Right lobe of liver (tissue), 6 donors: ENCODE measurements at regions not wholly inside any gene's neighbourhood (a gene's known extent, or its start where the extent isn't known, plus 50 kb on each side); places are given as distances from the start of the nearest gene placed in this dataset.

Source experiments
- ATAC-seq, 4 donors: fragments of 200-7000 bp; cut with Tn5 transposase; one replicate each; pipeline ENCODE4 v1.9.1; 2020; ENCODE audit warnings: mild to moderate bottlenecking in 4 of 4, moderate library complexity in 4 of 4
- DNase-seq, 3 donors: peaks; one replicate each; pipeline ENCODE4 v3.0.0-alpha.2; 2020
- H3K27ac ChIP-seq, 3 donors: fragments of 200-600 bp; one replicate each; pipeline ENCODE4 v1.8.0; 2022
- H3K27me3 ChIP-seq, 2 donors: fragments of 200-600 bp; one replicate each; pipeline ENCODE4 v1.8.0; 2022
- H3K36me3 ChIP-seq, 4 donors: fragments of 200-600 bp; sonication (generic) in 1 of 4; one replicate each; pipeline versions ENCODE4 v1.5.1 to v1.8.0; 2017 to 2022; ENCODE audit warnings: control low read depth in 1 of 4
- H3K4me1 ChIP-seq, 4 donors: fragments of 200-600 bp; sonication (generic) in 1 of 4; one replicate each; pipeline versions ENCODE4 v1.5.1 to v1.8.0; 2017 to 2022; ENCODE audit warnings: control low read depth in 1 of 4
- H3K4me3 ChIP-seq, 3 donors: fragments of 200-600 bp; one replicate each; pipeline ENCODE4 v1.8.0; 2022
- H3K9me3 ChIP-seq, 4 donors: fragments of 200-600 bp; sonication (generic) in 1 of 4; one replicate each; pipeline versions ENCODE4 v1.5.1 to v1.8.0; 2017 to 2022; ENCODE audit warnings: control low read depth in 1 of 4
- CTCF ChIP-seq, 4 donors: fragments of 200-600 bp in 3 of 4; fragments of 450-650 bp in 1 of 4; IDR thresholded peaks; one replicate each; pipeline versions ENCODE4 v1.5.1 to v1.8.0; 2016 to 2022; ENCODE audit warnings: antibody characterized with exemption in 4 of 4, mild to moderate bottlenecking in 2 of 4
- POLR2A ChIP-seq: fragments of 450-650 bp; IDR thresholded peaks from one replicate; pipeline ENCODE4 v1.6.1; 2017; ENCODE audit warnings: antibody characterized with exemption, mild to moderate bottlenecking
- WGBS: methylation state at CpG from one replicate; pipeline ENCODE4 v1.1.6; 2018; ENCODE audit warnings: low coverage, low lambda C conversion rate; ENCODE audit not compliant: insufficient coverage; ENCODE audit errors: missing lambda C conversion rate; 5-methylcytosine and 5-hydroxymethylcytosine counted together
- intact Hi-C, 2 donors: fragments of 100-400 bp; cut with DNase I; formaldehyde crosslinking; loops; one replicate each; pipeline versions ENCODE4 v1.11.2 to v1.14.1; 2022
- donor health status: DM: no; HTN: yes; CAD: no.
- donor health status: DM: no; HTN: no; CAD: no.
- donor health status: DM: no; HTN: no; CAD: no.
- donor health status: DM: no; HTN: yes; CAD: no.
- donor health status: DM: no; HTN: yes; CAD: no.

DNA sequence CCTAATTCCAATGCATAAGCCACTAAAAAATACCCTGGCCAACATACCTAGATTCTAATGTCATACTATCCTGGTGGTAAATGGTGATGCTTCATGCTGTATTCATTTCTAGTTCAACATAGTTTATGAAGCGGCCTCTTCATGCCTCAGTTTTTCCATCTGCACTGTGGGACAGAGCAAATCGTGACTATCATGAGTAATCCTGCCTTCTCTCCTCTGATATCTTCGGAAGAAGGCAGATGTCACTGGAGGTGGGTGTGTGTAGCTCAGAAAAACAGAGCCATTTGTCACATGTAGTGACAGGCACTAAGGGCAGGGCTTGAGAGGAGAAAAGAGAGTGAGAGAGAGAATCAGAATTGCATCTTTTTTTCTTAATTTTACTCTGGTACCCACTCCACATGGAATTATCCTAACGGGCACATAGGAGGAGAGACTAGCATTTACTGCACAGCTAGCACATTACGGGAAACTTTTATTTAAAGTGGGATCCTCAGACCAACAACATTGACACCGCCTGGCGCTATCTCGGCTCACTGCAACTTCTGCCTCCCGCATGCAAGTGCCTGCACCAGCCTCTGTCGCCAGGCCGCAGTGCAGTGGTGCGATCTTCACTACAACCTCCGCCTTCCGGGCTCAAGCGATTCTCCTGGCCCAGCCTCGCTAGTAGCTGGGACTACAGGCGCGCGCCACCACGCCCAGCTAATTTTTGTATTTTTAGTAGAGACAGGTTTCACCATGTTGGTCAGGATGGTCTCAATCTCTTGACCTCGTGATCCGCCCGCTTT is 78.4 kb upstream of the KCNA3 start:
- intact Hi-C loops, result no loop called here
- H3K27ac ChIP-seq, result no peak overlapping the region
- H3K4me3 ChIP-seq, result no peak overlapping the region
- no peak for DNase-seq
- no peaks in the 10 kb centered on the region for H3K4me1 ChIP-seq
- H3K9me3 ChIP-seq, result no peaks in the 10 kb centered on the region
- no peak for TF ChIP-seq POLR2A
- no peak for TF ChIP-seq CTCF (IDR thresholded peaks at IDR 0.05)
- 76% methylated on average over 16 of the region's 23 CpGs for WGBS
- no peaks in the 10 kb centered on the region for H3K27me3 ChIP-seq
- H3K36me3 ChIP-seq, result no peaks in the 10 kb centered on the region
- no peak for ATAC-seq

DNA sequence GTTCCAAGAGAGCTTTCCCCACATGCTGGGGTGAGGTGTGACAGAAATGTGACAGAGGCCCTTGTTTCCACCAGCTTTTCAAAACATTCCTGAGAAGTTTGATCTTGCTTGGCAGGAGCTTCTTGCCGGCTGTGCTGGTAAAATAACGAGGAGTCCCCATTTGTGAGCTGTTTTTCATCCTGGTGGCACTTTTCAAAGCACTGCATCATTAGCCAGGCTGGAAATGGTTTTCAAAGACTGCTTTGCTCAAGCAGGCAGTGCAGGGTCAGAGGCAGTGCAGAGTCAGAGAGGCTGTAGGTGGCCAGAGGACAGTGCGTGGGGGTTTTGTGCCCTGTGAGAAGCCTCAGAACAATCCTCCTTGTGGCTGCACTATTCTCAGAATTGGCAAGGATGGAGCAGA is 75.8 kb upstream of the KCNA3 start:
- Histone ChIP-seq H3K27me3 (no peaks in the 10 kb centered on the region), H3K36me3 (no peaks in the 10 kb centered on the region), H3K4me1 (no peaks in the 10 kb centered on the region), H3K4me3 (no peak overlapping the region), H3K9me3 (no peaks in the 10 kb centered on the region), H3K27ac (no peak overlapping the region)
- no peak for DNase-seq
- ATAC-seq, result no peak
- TF ChIP-seq CTCF (IDR thresholded peaks at IDR 0.05), result no peak
- TF ChIP-seq POLR2A, result no peak
- intact Hi-C loops, result no loop called here
- WGBS, result 17% methylated on average over 3 of the region's 3 CpGs

- H3K9me3 ChIP-seq, result no peaks in the 10 kb centered on the region
- no peak overlapping the region for H3K27ac ChIP-seq
- H3K27me3 ChIP-seq, result no peaks in the 10 kb centered on the region
- ATAC-seq (no peak), DNase-seq (no peak)
- no peak for TF ChIP-seq POLR2A
- intact Hi-C loops, result no loop called here
- no peak overlapping the region for H3K4me3 ChIP-seq
- H3K4me1 ChIP-seq, result no peaks in the 10 kb centered on the region
- no peaks in the 10 kb centered on the region for H3K36me3 ChIP-seq
- WGBS, result 56% methylated on average over 4 of the region's 4 CpGs
These were observed 75.2 kb upstream of the KCNA3 start for GRCh38 chr1:110749960-110750359.

- Histone ChIP-seq H3K4me1 (no peaks in the 10 kb centered on the region), H3K27ac (no peak overlapping the region), H3K36me3 (no peaks in the 10 kb centered on the region), H3K4me3 (no peak overlapping the region), H3K9me3 (no peaks in the 10 kb centered on the region), H3K27me3 (no peaks in the 10 kb centered on the region)
- TF ChIP-seq CTCF (IDR thresholded peaks at IDR 0.05) (no peak), POLR2A (no peak)
- intact Hi-C loops, result no loop called here
- WGBS, result 17% methylated on average over 10 of the region's 10 CpGs
- DNase-seq (peak in 1 of 3 donors; percentile 28), ATAC-seq (peak; percentile 37 to 66 (median 47))
These were observed 72.0 kb upstream of the KCNA3 start for GRCh38 chr1:110746644-110747259.

DNA sequence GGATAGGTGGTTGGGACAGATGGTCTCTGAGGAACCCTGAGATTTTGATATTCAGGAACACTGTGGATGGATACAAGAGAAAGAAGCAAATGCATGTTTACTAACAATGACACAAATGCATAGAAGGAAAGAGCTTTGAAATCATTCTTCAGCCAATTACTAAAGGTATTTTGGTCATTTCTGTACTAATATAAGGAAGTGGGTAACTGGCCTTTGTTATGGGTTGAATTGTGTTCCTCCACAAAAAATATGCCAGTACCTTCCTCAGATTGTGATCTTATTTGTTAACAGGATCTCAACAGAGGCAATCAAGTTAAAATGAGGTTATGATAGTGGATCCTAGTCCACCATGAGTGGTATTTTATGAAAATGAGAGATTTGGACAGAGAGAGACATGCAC is 68.7 kb upstream of the KCNA3 start:
- DNase-seq (no peak), ATAC-seq (no peak)
- intact Hi-C loops, result no loop called here
- H3K36me3 ChIP-seq, result no peaks in the 10 kb centered on the region
- TF ChIP-seq CTCF (IDR thresholded peaks at IDR 0.05), result no peak
- no peak for TF ChIP-seq POLR2A
- no peaks in the 10 kb centered on the region for H3K4me1 ChIP-seq
- H3K27me3 ChIP-seq, result no peaks in the 10 kb centered on the region
- no peaks in the 10 kb centered on the region for H3K9me3 ChIP-seq
- no peak overlapping the region for H3K27ac ChIP-seq
- no peak overlapping the region for H3K4me3 ChIP-seq
